Esophagus squamous epithelium (tissue), 4 donors: ENCODE measurements at regions not wholly inside any gene's neighbourhood (a gene's known extent, or its start where the extent isn't known, plus 50 kb on each side); places are given as distances from the start of the nearest gene placed in this dataset.

Experiments
- POLR2A ChIP-seq, 4 donors: fragments of 450-650 bp; IDR thresholded peaks; one replicate each; pipeline ENCODE4 v1.6.1; 2017; ENCODE audit warnings: antibody characterized with exemption in 4 of 4, mild to moderate bottlenecking in 4 of 4, moderate library complexity in 3 of 4
- TF ChIP-seq, protein P1 (sequence below), 6 experiments: fragments of 450-650 bp in 4 of 6; fragments of 200-600 bp in 2 of 6; sonication (generic) in 2 of 6; IDR thresholded peaks; one replicate each; pipeline ENCODE4 v1.5.1; 2016 to 2019; ENCODE audit warnings: antibody characterized with exemption in 6 of 6, mild to moderate bottlenecking in 4 of 6, moderate library complexity in 4 of 6

- TF ChIP-seq, protein P1, sequence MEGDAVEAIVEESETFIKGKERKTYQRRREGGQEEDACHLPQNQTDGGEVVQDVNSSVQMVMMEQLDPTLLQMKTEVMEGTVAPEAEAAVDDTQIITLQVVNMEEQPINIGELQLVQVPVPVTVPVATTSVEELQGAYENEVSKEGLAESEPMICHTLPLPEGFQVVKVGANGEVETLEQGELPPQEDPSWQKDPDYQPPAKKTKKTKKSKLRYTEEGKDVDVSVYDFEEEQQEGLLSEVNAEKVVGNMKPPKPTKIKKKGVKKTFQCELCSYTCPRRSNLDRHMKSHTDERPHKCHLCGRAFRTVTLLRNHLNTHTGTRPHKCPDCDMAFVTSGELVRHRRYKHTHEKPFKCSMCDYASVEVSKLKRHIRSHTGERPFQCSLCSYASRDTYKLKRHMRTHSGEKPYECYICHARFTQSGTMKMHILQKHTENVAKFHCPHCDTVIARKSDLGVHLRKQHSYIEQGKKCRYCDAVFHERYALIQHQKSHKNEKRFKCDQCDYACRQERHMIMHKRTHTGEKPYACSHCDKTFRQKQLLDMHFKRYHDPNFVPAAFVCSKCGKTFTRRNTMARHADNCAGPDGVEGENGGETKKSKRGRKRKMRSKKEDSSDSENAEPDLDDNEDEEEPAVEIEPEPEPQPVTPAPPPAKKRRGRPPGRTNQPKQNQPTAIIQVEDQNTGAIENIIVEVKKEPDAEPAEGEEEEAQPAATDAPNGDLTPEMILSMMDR (IDR thresholded peaks at IDR 0.05), result no peak
- TF ChIP-seq POLR2A (IDR thresholded peaks at IDR 0.05), result no peak
Measured at GRCh38 chr1:184881941-184882913, 92.1 kb downstream of the NIBAN1 start.
